Mesendoderm (in vitro differentiated cells): ENCODE measurements at regions not wholly inside any gene's neighbourhood (a gene's known extent, or its start where the extent isn't known, plus 50 kb on each side); places are given as distances from the start of the nearest gene placed in this dataset.

Source experiments
- DNase-seq: peaks from one replicate; pipeline ENCODE4 v3.0.0; 2013
- H2AK5ac ChIP-seq: 2 replicates; pipeline ENCODE4 v1.6.1; 2013; ENCODE audit warnings: low read length, inconsistent platforms
- H2BK120ac ChIP-seq: 2 replicates; pipeline ENCODE4 v1.6.1; 2013; ENCODE audit warnings: low read depth, mild to moderate bottlenecking, low read length, moderate library complexity, mixed read lengths
- H2BK15ac ChIP-seq: replicated peaks from 2 replicates; pipeline ENCODE4 v1.6.1; 2013; ENCODE audit warnings: low read depth, mild to moderate bottlenecking, moderate library complexity
- H2BK5ac ChIP-seq: 2 replicates; pipeline ENCODE4 v1.6.1; 2013; ENCODE audit warnings: low read length, inconsistent platforms
- H3K18ac ChIP-seq: 2 replicates; pipeline ENCODE4 v1.6.1; 2013; ENCODE audit warnings: mild to moderate bottlenecking, low read length, mixed read lengths
- H3K23ac ChIP-seq: one replicate; pipeline ENCODE4 v1.6.1; 2013; ENCODE audit warnings: low read length
- H3K27ac ChIP-seq: 2 replicates; pipeline ENCODE4 v1.5.1; 2013; ENCODE audit warnings: low read depth, mild to moderate bottlenecking, inconsistent platforms, low read length, moderate library complexity
- H3K27me3 ChIP-seq: 2 replicates; pipeline ENCODE4 v1.6.1; 2013; ENCODE audit warnings: low read length, control low read depth, mild to moderate bottlenecking, inconsistent platforms; ENCODE audit not compliant: insufficient read depth, poor library complexity
- H3K36me3 ChIP-seq: 2 replicates; pipeline ENCODE4 v1.6.1; 2013; ENCODE audit warnings: low read length, inconsistent platforms; ENCODE audit not compliant: control insufficient read depth, insufficient read depth
- H3K4ac ChIP-seq: one replicate; pipeline ENCODE4 v1.6.1; 2013; ENCODE audit warnings: low read depth, mild to moderate bottlenecking, low read length, moderate library complexity
- H3K4me1 ChIP-seq: 2 replicates; pipeline ENCODE4 v1.6.1; 2013; ENCODE audit warnings: low read depth, low read length, inconsistent platforms; ENCODE audit not compliant: control insufficient read depth
- H3K4me2 ChIP-seq: 2 replicates; pipeline ENCODE4 v1.6.1; 2013; ENCODE audit warnings: low read length
- H3K4me3 ChIP-seq: 2 replicates; pipeline ENCODE4 v1.5.1; 2013; ENCODE audit warnings: mild to moderate bottlenecking, low read length
- H3K56ac ChIP-seq: one replicate; pipeline ENCODE4 v1.6.1; 2013; ENCODE audit warnings: low read length
- H3K79me1 ChIP-seq: 2 replicates; pipeline ENCODE4 v1.6.1; 2013; ENCODE audit warnings: low read length, inconsistent platforms
- H3K79me2 ChIP-seq: 2 replicates; pipeline ENCODE4 v1.6.1; 2013; ENCODE audit warnings: mild to moderate bottlenecking, low read length; ENCODE audit not compliant: control insufficient read depth, insufficient read depth
- H3K9ac ChIP-seq: 2 replicates; pipeline ENCODE4 v1.6.1; 2013; ENCODE audit warnings: low read length, inconsistent platforms
- H4K5ac ChIP-seq: one replicate; pipeline ENCODE4 v1.6.1; 2013; ENCODE audit warnings: low read length
- H4K8ac ChIP-seq: one replicate; pipeline ENCODE4 v1.6.1; 2013; ENCODE audit warnings: low read depth, mild to moderate bottlenecking, control low read depth, low read length, moderate library complexity
- WGBS: extraction: QIAGEN DNeasy Blood & Tissue Kit; methylation state at CpG from one replicate; pipeline ENCODE4 v1.1.7; 2013; ENCODE audit warnings: low lambda C conversion rate, missing lambda C conversion rate; ENCODE audit not compliant: insufficient coverage; ENCODE audit errors: extremely low coverage; 5-methylcytosine and 5-hydroxymethylcytosine counted together

DNA sequence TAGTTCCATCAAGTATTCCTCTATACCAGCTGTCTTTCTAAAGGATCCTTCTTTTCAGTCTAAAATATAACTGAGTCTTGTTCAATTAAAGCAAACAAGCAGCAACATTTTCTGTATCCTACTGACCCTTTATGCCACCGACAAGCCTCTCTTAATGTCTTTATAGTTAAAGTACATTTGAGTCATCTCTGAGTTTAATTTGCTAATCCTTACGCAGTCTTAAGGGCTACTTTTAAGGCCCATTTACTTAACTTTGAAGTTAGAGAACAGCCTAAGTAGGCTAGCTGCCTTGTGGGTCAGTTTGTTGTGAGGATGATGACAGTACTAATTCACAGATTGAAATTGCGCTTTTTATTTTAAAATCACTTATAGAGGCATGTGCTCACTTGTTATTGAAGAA lies 265.5 kb upstream of the FERD3L start:
- Histone ChIP-seq H4K8ac (no peak overlapping the region), H3K4me1 (no peaks in the 10 kb centered on the region), H3K18ac (no peak overlapping the region), H2BK120ac (no peak overlapping the region), H3K23ac (no peak overlapping the region), H3K9ac (no peak overlapping the region), H3K27ac (no peak overlapping the region), H4K5ac (no peak overlapping the region), H3K4me3 (no peak overlapping the region), H2BK5ac (no peak overlapping the region), H3K79me1 (no peaks in the 10 kb centered on the region), H3K27me3 (no peaks in the 10 kb centered on the region), H3K36me3 (no peaks in the 10 kb centered on the region), H2AK5ac (no peak overlapping the region), H3K4ac (no peak overlapping the region), H3K4me2 (no peak overlapping the region), H3K56ac (no peak overlapping the region), H3K79me2 (no peaks in the 10 kb centered on the region), H2BK15ac (no peak overlapping the region)
- DNase-seq: no peak
- WGBS: no CpG with 5 or more reads among the region's 3 CpGs

DNA sequence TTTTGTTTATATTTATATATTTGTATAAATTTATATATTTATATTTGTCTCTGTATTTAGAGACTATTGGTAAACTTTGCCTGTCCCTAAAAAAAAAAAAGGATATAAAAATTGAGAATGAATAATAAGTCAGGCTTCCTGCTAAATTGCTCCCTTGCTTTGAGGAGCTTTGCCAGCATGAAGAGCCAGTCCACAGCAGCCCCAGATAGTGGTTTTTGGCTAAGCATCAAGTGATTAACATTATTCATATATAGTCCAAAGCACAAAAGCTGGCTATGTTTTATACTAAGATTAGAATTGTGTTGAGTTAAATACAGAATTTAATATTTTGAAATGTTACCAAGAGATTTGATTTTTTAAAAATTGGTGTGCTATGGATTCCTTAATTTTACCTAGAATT lies 264.9 kb upstream of the FERD3L start:
- Histone ChIP-seq H3K4ac (no peak overlapping the region), H3K4me2 (no peak overlapping the region), H3K18ac (no peak overlapping the region), H2BK120ac (no peak overlapping the region), H3K79me1 (no peaks in the 10 kb centered on the region), H3K27me3 (no peaks in the 10 kb centered on the region), H3K23ac (no peak overlapping the region), H3K56ac (no peak overlapping the region), H3K4me3 (no peak overlapping the region), H3K4me1 (no peaks in the 10 kb centered on the region), H3K9ac (no peak overlapping the region), H4K8ac (no peak overlapping the region), H4K5ac (no peak overlapping the region), H3K36me3 (no peaks in the 10 kb centered on the region), H2AK5ac (no peak overlapping the region), H3K27ac (no peak overlapping the region), H2BK5ac (no peak overlapping the region), H3K79me2 (no peaks in the 10 kb centered on the region), H2BK15ac (no peak overlapping the region)
- no peak for DNase-seq

DNA sequence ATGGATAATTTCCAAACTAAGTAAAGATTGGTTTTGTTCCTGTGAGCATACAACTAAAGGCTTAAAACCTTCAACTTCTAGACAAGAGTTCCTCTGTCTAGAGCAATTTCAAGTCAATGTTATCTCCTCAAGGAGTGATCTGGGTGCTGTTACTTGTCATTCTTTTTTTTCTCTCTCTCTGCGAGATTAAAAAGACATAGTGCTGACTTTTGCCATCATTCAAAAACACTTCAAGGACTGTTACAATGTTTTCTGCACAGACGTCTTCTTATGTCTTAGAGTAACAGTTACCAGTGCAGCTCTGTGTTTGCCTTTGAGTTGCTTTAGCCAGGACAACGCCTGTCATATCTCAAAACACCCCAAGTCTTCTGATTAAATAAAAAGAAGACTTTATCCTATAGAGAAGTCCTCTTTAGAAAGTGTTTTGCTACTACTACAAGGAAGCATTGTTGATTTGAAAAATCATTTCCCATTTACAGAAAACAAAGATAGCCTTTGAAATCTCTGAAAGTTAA lies 263.5 kb upstream of the FERD3L start:
- Histone ChIP-seq H3K56ac (no peak overlapping the region), H3K79me1 (no peaks in the 10 kb centered on the region), H3K36me3 (no peaks in the 10 kb centered on the region), H4K8ac (no peak overlapping the region), H3K4ac (no peak overlapping the region), H3K27me3 (no peaks in the 10 kb centered on the region), H3K4me3 (no peak overlapping the region), H4K5ac (no peak overlapping the region), H3K79me2 (no peaks in the 10 kb centered on the region), H3K4me2 (no peak overlapping the region), H3K18ac (no peak overlapping the region), H3K23ac (no peak overlapping the region), H2BK5ac (no peak overlapping the region), H3K27ac (no peak overlapping the region), H2BK120ac (no peak overlapping the region), H2BK15ac (no peak overlapping the region), H2AK5ac (no peak overlapping the region), H3K9ac (no peak overlapping the region), H3K4me1 (no peaks in the 10 kb centered on the region)
- DNase-seq: no peak
- no CpG with 5 or more reads among the region's 3 CpGs for WGBS

DNA sequence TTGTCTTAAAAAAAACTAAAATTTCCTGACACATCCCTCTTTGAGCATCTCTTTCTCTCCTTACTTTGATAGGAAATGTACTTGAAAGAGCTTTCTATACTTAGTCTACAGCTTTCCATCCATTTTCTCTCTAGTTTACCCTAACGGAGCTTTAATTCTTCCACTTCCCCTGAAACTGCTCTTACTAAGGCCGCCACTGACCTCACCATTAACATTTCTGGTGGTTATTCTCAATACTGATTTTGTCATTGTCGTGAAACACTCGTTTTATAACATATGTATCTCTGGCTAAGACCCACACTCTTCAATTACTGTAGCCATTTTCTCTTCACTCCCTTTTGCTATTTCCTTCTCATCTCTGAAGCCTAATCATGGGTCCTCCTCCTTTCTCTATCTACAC lies 262.0 kb upstream of the FERD3L start:
- Histone ChIP-seq H3K4ac (no peak overlapping the region), H3K56ac (no peak overlapping the region), H3K4me3 (no peak overlapping the region), H2AK5ac (no peak overlapping the region), H2BK5ac (no peak overlapping the region), H3K4me2 (no peak overlapping the region), H3K9ac (no peak overlapping the region), H3K27me3 (no peaks in the 10 kb centered on the region), H3K18ac (no peak overlapping the region), H3K36me3 (no peaks in the 10 kb centered on the region), H3K79me2 (no peaks in the 10 kb centered on the region), H3K4me1 (no peaks in the 10 kb centered on the region), H4K8ac (no peak overlapping the region), H2BK120ac (no peak overlapping the region), H3K27ac (no peak overlapping the region), H3K79me1 (no peaks in the 10 kb centered on the region), H2BK15ac (no peak overlapping the region), H4K5ac (no peak overlapping the region), H3K23ac (no peak overlapping the region)
- DNase-seq: no peak
- no CpG with 5 or more reads among the region's 4 CpGs for WGBS

DNA sequence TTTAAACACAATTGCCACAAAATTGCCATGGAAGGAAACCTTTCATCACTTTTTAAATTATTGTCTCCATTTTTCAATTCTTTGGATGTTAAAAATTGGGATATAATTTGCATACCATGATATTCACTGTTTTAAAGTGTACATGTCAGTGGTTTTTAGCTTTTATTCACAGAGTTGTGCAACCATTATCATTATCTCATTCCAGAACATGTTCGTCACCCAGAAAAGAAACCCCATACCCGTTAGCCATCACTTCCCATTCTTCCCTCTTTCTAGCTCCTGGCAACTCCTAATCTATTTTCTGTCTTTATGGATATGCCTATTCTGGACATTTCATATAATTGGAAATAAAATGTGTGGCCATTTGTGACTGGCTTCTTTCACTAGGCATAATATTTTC lies 260.3 kb upstream of the FERD3L start:
- Histone ChIP-seq H4K8ac (no peak overlapping the region), H4K5ac (no peak overlapping the region), H2BK120ac (no peak overlapping the region), H3K27me3 (no peaks in the 10 kb centered on the region), H3K4ac (no peak overlapping the region), H3K79me1 (no peaks in the 10 kb centered on the region), H3K27ac (no peak overlapping the region), H3K4me2 (no peak overlapping the region), H3K23ac (no peak overlapping the region), H3K56ac (no peak overlapping the region), H3K4me3 (no peak overlapping the region), H3K4me1 (no peaks in the 10 kb centered on the region), H3K9ac (no peak overlapping the region), H3K36me3 (no peaks in the 10 kb centered on the region), H3K18ac (no peak overlapping the region), H3K79me2 (no peaks in the 10 kb centered on the region), H2BK15ac (no peak overlapping the region), H2BK5ac (no peak overlapping the region), H2AK5ac (no peak overlapping the region)
- no peak for DNase-seq
- WGBS: no CpG with 5 or more reads among the region's 2 CpGs

DNA sequence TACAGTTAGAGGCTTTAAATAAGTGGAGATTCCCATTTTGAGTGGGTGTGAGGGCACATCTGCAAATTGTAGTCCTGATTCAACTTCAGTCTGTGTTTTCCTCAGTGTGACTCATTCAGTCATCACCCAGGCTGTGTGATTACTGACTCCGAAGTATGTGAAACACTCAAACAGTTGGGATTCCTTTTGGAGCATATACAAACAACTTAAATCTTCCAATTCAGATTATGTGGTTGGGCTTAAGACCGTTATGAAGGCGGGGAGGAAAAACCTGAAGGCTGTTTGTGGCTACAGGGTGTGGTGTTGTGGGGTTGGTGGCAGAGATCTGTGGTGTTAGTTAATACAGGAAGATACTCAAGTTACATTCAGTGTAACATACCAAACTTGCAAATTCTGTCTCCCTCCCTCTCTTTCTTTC lies 259.7 kb upstream of the FERD3L start:
- peak; percentile 87 for DNase-seq
- Histone ChIP-seq H4K5ac (no peak overlapping the region), H3K4ac (no peak overlapping the region), H3K36me3 (no peaks in the 10 kb centered on the region), H3K4me2 (no peak overlapping the region), H3K18ac (no peak overlapping the region), H2BK15ac (no peak overlapping the region), H3K4me3 (no peak overlapping the region), H3K27ac (no peak overlapping the region), H3K79me2 (no peaks in the 10 kb centered on the region), H3K79me1 (no peaks in the 10 kb centered on the region), H2BK120ac (no peak overlapping the region), H2AK5ac (no peak overlapping the region), H3K23ac (no peak overlapping the region), H3K27me3 (no peaks in the 10 kb centered on the region), H3K56ac (no peak overlapping the region), H3K9ac (no peak overlapping the region), H4K8ac (no peak overlapping the region), H3K4me1 (no peaks in the 10 kb centered on the region), H2BK5ac (no peak overlapping the region)
- WGBS: no CpG with 5 or more reads among the region's 3 CpGs
